GM19351 (cell line): ENCODE measurements at regions not wholly inside any gene's neighbourhood (a gene's known extent, or its start where the extent isn't known, plus 50 kb on each side); places are given as distances from the start of the nearest gene placed in this dataset.
A peak's percentile ranks its signal among the peaks of the same experiment; 100 is the strongest.

Experiments used
- ATAC-seq: cut with Tn5 transposase; IDR thresholded peaks from one replicate; pipeline ENCODE4 v1.9.1; 2021; ENCODE audit warnings: mild to moderate bottlenecking, moderate library complexity; ENCODE audit not compliant: unreplicated experiment

DNA sequence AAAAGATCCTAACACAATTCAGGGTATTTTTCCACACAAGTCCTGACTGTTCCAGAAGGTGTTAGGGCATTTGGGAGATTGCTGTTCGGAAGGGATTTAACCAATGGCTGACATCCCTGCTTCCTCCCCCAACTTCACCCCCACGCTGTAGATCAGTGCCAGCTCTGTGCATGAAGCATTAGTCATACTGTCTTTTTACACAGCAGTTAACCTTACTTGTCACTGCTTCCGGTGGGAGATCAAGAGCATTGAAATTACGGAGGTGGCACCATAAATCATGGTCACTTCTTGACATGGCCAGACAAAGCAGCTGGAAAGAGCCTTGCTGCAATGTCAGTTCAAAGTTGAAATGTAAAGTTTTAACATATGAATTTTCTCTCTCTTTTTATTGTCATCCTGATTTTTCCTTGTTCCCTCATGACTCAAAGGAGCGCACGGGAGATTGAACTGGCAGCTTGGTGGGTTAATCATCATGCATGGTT is 70.2 kb downstream of the HRH4 start:
- no peak for ATAC-seq

- ATAC-seq: no peak
These were observed 73.8 kb downstream of the HRH4 start for GRCh38 chr18:24534271-24534670.

GRCh38 chr18:24534737-24535136 is 74.3 kb downstream of the HRH4 start:
- ATAC-seq: no peak

DNA sequence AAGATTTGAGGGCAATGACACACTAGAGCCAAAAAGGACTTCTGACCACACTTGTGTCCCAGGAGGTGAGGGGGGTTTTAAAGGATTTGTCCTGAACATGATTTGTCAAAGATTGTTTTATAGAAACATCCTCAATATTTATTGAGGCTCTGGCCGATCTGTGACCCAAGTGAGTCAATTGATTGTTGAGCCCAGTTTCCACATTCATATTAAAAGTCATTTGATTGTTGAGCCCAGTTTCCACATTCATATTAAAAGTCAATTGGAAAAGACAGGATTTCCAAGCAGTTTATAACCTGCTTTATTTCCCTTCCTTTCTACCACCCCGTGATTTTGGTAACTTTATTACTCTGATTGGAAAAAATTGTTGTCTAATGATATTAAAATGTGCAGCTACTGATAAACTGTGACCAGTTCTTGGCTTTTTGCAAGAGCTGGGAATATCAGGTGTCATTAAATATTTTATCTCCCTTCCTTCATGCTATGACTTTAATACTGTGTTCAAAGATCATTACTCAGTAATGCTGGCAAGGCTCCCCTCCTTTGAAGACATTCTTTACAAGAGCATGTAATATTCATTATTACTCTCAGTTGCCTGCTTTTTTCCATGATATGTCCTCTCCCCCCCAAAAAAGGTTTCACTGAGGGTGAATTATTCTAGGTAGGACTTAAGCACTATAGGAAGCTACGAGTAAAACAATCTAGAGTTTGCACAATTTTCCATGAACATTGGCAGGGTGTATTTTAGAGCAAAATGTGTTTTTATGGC is 75.3 kb downstream of the HRH4 start:
- ATAC-seq: no peak

GRCh38 chr18:24536326-24536725 is 75.9 kb downstream of the HRH4 start:
- no peak for ATAC-seq

GRCh38 chr18:24536834-24537233 is 76.4 kb downstream of the HRH4 start:
- no peak for ATAC-seq

DNA sequence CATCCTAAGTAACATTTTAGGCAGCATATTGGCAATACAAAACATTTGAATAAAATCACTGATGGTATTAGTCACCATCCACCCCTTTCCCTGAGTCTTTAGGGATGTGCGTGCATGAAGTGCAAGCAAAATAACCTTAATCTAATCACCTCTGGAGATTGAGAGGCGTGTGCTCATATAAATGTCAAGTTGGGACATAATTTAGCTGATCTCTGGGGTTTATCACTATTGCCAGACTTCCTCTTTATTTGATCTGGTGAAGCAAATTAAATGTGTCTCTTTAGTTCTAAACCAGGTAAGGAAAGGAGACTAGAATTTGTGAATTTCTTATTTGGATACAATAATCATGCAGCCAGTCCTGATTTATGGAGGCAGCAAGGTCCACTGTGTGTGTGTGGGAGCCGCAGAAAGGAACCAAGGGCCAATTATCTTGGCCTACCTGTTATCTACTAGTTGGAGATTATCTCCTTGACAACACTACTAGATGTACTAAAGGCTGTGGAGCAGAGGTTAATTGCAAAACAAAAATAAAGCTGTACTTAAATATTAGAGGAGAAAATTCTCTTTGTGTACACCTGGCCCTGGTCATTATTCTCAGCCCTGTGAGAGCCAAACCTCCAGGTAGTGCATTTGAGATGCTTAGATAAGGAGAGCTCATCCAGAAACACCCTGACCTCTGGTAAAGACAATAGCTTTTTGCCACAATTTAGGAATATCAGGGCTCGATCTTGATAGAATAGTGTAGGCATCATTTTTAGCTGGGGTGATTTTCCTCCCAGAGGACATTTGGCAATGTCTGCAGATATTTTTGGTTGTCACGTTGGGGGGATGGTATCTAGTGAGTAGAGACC is 78.2 kb downstream of the HRH4 start:
- ATAC-seq: no peak

DNA sequence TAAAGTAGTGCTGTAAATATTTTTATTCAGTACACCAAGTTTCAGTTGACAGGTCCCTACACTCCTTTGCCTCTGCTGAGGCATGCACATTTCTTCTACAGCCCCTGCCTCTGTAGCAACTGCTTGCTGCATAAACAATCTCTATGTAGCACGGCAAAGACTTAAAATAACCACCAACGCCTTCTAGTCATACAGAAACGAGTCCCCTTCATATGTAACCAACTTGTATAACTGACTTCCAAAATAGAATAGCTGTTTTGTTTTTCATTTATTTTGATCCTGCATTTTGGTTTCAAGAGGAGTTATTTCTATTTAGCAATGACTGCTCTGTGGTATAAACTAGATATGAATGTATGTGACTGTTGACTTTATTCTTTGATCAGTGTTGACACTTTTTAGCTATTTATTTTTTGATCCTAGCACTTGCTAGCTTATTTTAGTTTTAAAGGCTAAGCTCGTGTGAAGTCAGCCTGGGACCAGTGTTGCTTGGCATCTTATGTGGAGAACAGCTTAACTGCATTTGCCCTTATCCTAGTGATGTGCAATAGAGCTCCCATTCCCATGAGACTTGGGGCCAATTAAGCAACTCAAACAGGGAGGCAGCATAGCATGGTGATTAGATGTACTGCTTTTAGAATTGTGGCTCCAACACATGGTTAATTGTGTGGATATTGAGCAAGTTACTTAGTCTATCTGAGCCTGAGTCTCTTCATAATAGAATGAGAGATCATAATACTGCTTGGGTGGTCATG is 79.6 kb downstream of the HRH4 start:
- ATAC-seq: peak; percentile 70

GRCh38 chr18:24540896-24541295 is 80.5 kb downstream of the HRH4 start:
- no peak for ATAC-seq

GRCh38 chr18:24543086-24543794 is 82.8 kb downstream of the HRH4 start:
- no peak for ATAC-seq

- ATAC-seq: peak; percentile 46
These were observed 83.5 kb downstream of the HRH4 start for GRCh38 chr18:24543795-24544498.

DNA sequence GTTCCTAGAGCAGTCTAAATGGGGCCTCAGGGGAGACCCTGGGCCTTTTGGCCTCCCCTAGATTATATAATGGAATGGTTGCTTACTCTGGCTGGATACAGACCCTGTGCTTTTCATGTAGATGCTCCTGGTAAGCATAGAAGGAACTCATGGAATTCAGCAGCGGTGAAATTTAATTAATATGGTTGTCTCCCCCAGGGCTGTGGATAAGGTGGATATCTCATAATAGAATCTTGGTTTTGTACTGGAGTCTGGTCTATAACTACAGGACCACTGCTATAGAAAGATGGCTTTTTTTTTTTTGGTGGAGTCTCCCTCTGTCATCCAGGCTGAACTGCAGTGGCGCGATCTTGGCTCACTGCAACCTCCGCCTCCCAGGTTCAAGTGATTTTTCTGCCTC is 84.5 kb downstream of the HRH4 start:
- ATAC-seq: no peak

DNA sequence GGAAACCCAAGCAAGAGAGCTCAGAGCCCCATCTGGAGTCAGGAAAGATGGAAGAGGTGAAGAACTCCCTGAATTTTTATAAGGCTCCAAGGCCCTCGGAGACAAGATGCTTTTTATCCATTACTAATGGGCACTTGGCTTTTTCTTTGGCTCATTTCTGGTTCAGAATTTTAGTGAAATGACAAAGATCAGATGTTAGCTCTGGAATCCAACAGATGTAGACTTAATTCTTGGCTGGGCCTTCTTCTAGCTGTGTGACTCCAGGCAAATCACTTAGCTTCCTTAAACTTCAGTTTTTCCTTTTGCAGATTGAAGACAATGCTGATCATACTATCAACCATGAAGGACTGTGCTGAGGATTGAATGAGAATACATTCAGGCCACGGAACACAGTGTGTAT is 85.2 kb downstream of the HRH4 start:
- ATAC-seq: no peak

GRCh38 chr18:24546307-24546706 is 85.9 kb downstream of the HRH4 start:
- no peak for ATAC-seq

- no peak for ATAC-seq
These were observed 88.1 kb downstream of the HRH4 start for GRCh38 chr18:24548583-24548982.

GRCh38 chr18:24552218-24552617 is 91.8 kb downstream of the HRH4 start:
- no peak for ATAC-seq

GRCh38 chr18:24553571-24554285 is 93.3 kb downstream of the HRH4 start:
- ATAC-seq: no peak

DNA sequence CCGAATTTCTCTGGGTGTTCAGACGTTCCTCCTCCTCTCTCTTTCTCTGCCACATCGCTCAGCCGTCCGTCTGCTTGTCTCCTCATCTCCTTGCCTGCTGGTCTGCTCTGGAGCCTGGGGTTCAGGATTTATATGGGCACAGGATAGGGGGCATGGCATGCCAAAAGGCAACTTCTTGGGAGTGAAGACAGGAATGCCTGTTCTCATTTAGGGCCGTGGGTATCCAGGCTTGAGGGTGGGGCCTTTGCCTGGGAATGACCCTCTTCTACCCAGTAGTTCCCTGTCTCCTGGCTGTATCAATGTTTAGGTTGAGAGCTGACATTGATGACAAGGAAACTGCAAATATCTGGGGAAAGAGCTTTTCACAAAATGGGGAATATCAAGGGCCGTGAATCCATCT is 98.0 kb downstream of the HRH4 start:
- ATAC-seq: no peak

DNA sequence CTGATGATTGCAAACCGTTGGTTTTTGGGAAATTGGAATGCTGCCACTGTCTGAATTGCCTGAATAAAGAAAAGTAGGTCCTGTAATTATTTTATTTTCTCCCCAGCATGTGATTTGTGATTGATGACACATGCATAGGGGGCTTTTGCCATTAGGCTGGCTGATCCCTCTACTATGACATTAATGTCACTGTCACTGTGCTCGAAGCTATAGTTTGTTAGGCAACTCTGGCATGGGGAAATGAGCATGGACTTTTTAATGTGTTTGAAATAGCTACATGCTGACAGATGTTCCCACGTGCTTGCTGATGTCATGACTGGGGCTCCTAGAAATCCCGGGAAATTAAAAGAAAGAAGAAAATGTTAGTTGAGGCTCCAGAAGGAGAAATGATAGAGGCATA is 99.1 kb downstream of the HRH4 start:
- ATAC-seq: no peak
